Keratinocyte (primary cell): ENCODE measurements at regions not wholly inside any gene's neighbourhood (a gene's known extent, or its start where the extent isn't known, plus 50 kb on each side); places are given as distances from the start of the nearest gene placed in this dataset.

Experiments used
- DNase-seq: peaks from one replicate; pipeline ENCODE4 v3.0.0-alpha.2; 2011; ENCODE audit warnings: low read depth, missing footprints, low spot score
- FAIRE-seq: peaks from 2 replicates; lab custom pipeline; 2011; peaks lifted over from hg19 to GRCh38; lab: Jason Lieb, UNC
- H2AFZ ChIP-seq: 2 replicates; pipeline ENCODE4 v1.6.0; 2012; ENCODE audit warnings: low read length, control low read depth, inconsistent platforms; ENCODE audit not compliant: control insufficient read depth
- H3K27ac ChIP-seq: 2 replicates; pipeline ENCODE4 v1.5.1; 2011; ENCODE audit warnings: low read length; ENCODE audit not compliant: control insufficient read depth, insufficient read depth
- H3K27me3 ChIP-seq: 3 replicates; pipeline ENCODE4 v1.6.0; 2011; ENCODE audit warnings: low read length; ENCODE audit not compliant: control insufficient read depth, insufficient read depth; ENCODE audit errors: extremely low read depth
- H3K36me3 ChIP-seq, 2 experiments: 2 replicates in 1 of 2; 3 replicates in 1 of 2; pipeline ENCODE4 v1.5.1; 2011; ENCODE audit warnings: low read length in 2 of 2, mild to moderate bottlenecking in 1 of 2; ENCODE audit not compliant: control insufficient read depth in 2 of 2, insufficient read depth in 2 of 2; ENCODE audit errors: extremely low read depth in 1 of 2
- H3K4me1 ChIP-seq: 3 replicates; pipeline ENCODE4 v1.5.1; 2011; ENCODE audit warnings: low read length; ENCODE audit not compliant: control insufficient read depth, insufficient read depth; ENCODE audit errors: extremely low read depth
- H3K4me2 ChIP-seq: 3 replicates; pipeline ENCODE4 v1.6.0; 2011; ENCODE audit warnings: low read depth, low read length; ENCODE audit not compliant: control insufficient read depth, insufficient read depth; ENCODE audit errors: extremely low read depth
- H3K4me3 ChIP-seq, 3 experiments: fragments of 200-600 bp in 1 of 3; sonication (generic) in 1 of 3; 2 replicates in 2 of 3; 3 replicates in 1 of 3; pipeline ENCODE4 v1.5.1; 2011 to 2016; ENCODE audit warnings: low read length in 3 of 3, mild to moderate bottlenecking in 3 of 3, control low read depth in 2 of 3, inconsistent platforms in 1 of 3, low read depth in 1 of 3, mixed read lengths in 1 of 3, mixed run types in 1 of 3, moderate library complexity in 1 of 3; ENCODE audit not compliant: control insufficient read depth in 2 of 3, insufficient read depth in 2 of 3; ENCODE audit errors: extremely low read depth in 1 of 3
- H3K79me2 ChIP-seq: 2 replicates; pipeline ENCODE4 v1.6.0; 2012; ENCODE audit warnings: low read length; ENCODE audit not compliant: control insufficient read depth, insufficient read depth
- H3K9ac ChIP-seq: 3 replicates; pipeline ENCODE4 v1.6.0; 2011; ENCODE audit warnings: low read length; ENCODE audit not compliant: control insufficient read depth, insufficient read depth; ENCODE audit errors: extremely low read depth
- H3K9me1 ChIP-seq: 3 replicates; pipeline ENCODE4 v1.6.0; 2011; ENCODE audit warnings: low read length; ENCODE audit not compliant: control insufficient read depth, insufficient read depth; ENCODE audit errors: extremely low read depth
- H3K9me3 ChIP-seq: 2 replicates; pipeline ENCODE4 v1.5.1; 2012; ENCODE audit warnings: low read depth, low read length; ENCODE audit not compliant: control insufficient read depth
- H4K20me1 ChIP-seq: 3 replicates; pipeline ENCODE4 v1.6.0; 2011; ENCODE audit warnings: low read length; ENCODE audit not compliant: control insufficient read depth, insufficient read depth; ENCODE audit errors: extremely low read depth
- EZH2 ChIP-seq: IDR thresholded peaks from one replicate; pipeline ENCODE4 v1.6.1; 2012; ENCODE audit warnings: inconsistent platforms, mild to moderate bottlenecking, low read length, moderate library complexity
- dilution Hi-C: fragments of 300-500 bp; cut with MboI; formaldehyde crosslinking; loops from one replicate; pipeline ENCODE4 v1.7.0; 2020; ENCODE audit warnings: low sequenced_read_pairs; ENCODE audit not compliant: extremely low pct_ligation_motif_present
- TF ChIP-seq, protein P1 (sequence below), 3 experiments: IDR thresholded peaks in 1 of 3; conservative IDR thresholded peaks in 1 of 3; optimal IDR thresholded peaks in 1 of 3; 2 replicates in 2 of 3; 3 replicates in 1 of 3; pipeline versions ENCODE3 to v1.5.1; 2011; ENCODE audit warnings: low read length in 3 of 3, mild to moderate bottlenecking in 3 of 3, moderate library complexity in 2 of 3, control low read depth in 1 of 3, inconsistent platforms in 1 of 3; ENCODE audit not compliant: insufficient read depth in 2 of 3; ENCODE audit errors: extremely low read depth in 1 of 3

DNA sequence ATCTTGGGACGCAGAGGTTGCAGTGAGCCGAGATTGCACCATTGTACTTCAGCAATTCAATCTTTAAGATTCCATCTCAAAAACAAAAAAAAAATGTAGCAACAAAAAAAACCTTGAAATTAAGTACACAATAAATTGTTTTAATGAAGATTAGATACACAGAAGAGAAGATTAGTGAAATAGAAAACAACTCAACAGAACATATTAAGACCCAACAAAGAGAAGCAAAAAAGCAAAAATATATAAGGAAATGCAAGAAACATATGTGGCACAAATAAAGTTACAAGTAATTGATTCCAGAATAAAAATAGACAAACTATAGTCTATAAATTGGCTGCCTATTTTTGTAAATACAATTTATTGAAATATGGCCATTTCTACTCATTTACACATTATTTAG is 445.2 kb downstream of the EPM2A start:
- no peaks in the 10 kb centered on the region for H3K9me3 ChIP-seq

DNA sequence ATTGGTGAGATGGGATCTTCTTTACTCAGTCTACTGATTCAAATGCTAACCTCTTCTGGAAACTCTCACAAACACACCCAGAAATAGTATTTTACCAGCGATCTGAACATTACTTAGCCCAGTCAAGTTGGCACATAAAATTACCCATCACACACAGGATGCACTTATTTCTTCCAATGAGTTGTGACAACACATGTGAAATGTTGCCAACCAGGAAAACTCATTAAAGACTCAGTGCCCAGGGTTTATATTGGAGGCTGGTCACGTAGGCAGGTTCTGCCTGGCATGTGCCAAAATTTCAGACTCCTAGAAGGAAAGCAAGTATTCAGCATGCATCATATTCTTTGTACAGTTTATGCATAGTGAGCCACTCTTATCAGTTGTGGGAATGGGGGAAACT is 443.3 kb downstream of the EPM2A start:
- H3K27me3 ChIP-seq: no peaks in the 10 kb centered on the region
- dilution Hi-C loops: no loop called here
- FAIRE-seq: no peak

More for the DNA sequence above, 445.2 kb downstream of the EPM2A start:
- Histone ChIP-seq H3K9ac (no peak overlapping the region), H3K4me3 (no peak overlapping the region), H3K4me1 (no peaks in the 10 kb centered on the region), H3K4me2 (no peak overlapping the region), H4K20me1 (no peaks in the 10 kb centered on the region), H2AFZ (no peak overlapping the region), H3K9me1 (no peaks in the 10 kb centered on the region), H3K27me3 (no peaks in the 10 kb centered on the region), H3K27ac (no peak overlapping the region), H3K36me3 (no peaks in the 10 kb centered on the region), H3K79me2 (no peaks in the 10 kb centered on the region)
- no peak for FAIRE-seq
- dilution Hi-C loops: no loop called here
- no peak for DNase-seq
- TF ChIP-seq, protein P1, sequence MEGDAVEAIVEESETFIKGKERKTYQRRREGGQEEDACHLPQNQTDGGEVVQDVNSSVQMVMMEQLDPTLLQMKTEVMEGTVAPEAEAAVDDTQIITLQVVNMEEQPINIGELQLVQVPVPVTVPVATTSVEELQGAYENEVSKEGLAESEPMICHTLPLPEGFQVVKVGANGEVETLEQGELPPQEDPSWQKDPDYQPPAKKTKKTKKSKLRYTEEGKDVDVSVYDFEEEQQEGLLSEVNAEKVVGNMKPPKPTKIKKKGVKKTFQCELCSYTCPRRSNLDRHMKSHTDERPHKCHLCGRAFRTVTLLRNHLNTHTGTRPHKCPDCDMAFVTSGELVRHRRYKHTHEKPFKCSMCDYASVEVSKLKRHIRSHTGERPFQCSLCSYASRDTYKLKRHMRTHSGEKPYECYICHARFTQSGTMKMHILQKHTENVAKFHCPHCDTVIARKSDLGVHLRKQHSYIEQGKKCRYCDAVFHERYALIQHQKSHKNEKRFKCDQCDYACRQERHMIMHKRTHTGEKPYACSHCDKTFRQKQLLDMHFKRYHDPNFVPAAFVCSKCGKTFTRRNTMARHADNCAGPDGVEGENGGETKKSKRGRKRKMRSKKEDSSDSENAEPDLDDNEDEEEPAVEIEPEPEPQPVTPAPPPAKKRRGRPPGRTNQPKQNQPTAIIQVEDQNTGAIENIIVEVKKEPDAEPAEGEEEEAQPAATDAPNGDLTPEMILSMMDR (optimal IDR thresholded peaks at IDR 0.05 in 1 of 3, IDR thresholded peaks at IDR 0.05 in 1 of 3, conservative IDR thresholded peaks at IDR 0.05 in 1 of 3; ENCODE audit: extremely low read depth in 1 of 3, insufficient read depth in 2 of 3, low read length in 3 of 3): no peak
- TF ChIP-seq EZH2: no peak

More for the DNA sequence above, 443.3 kb downstream of the EPM2A start:
- no peaks in the 10 kb centered on the region for H3K9me3 ChIP-seq
- H3K4me1 ChIP-seq: no peaks in the 10 kb centered on the region
- H3K27ac ChIP-seq: no peak overlapping the region
- no peaks in the 10 kb centered on the region for H4K20me1 ChIP-seq
- no peak overlapping the region for H2AFZ ChIP-seq
- H3K4me2 ChIP-seq: no peak overlapping the region
- no peak overlapping the region for H3K4me3 ChIP-seq
- no peaks in the 10 kb centered on the region for H3K9me1 ChIP-seq
- TF ChIP-seq, protein P1 (optimal IDR thresholded peaks at IDR 0.05 in 1 of 3, IDR thresholded peaks at IDR 0.05 in 1 of 3, conservative IDR thresholded peaks at IDR 0.05 in 1 of 3; ENCODE audit: extremely low read depth in 1 of 3, insufficient read depth in 2 of 3, low read length in 3 of 3): no peak
- TF ChIP-seq EZH2: no peak
- H3K36me3 ChIP-seq: no peaks in the 10 kb centered on the region
- no peak overlapping the region for H3K9ac ChIP-seq
- no peaks in the 10 kb centered on the region for H3K79me2 ChIP-seq
- DNase-seq: no peak
